ENCODE measurements at regions not wholly inside any gene's neighbourhood (a gene's known extent, or its start where the extent isn't known, plus 50 kb on each side); places are given as distances from the start of the nearest gene placed in this dataset.

GRCh38 chr7:68176974-68177373 is 1180.3 kb downstream of the TYW1 start:
- no peak overlapping the region for H3K27ac ChIP-seq (replicated peaks in 1 of 4)
- intact Hi-C loops (cut with DNase I), result no loop called here
- H3K9me3 ChIP-seq, result no peaks in the 10 kb centered on the region
- TF ChIP-seq POLR2AphosphoS5 (IDR thresholded peaks at IDR 0.05) (no peak), POLR2A (IDR thresholded peaks at IDR 0.05; ENCODE audit: low read depth) (no peak), EP300 (IDR thresholded peaks at IDR 0.05) (no peak), CTCF (IDR thresholded peaks at IDR 0.05) (peak; percentile 59 to 73 (median 65))
- H3K36me3 ChIP-seq, result no peaks in the 10 kb centered on the region
- no peaks in the 10 kb centered on the region for H3K27me3 ChIP-seq
- DNase-seq (ENCODE audit: extremely low spot score), result no peak
- H3K4me3 ChIP-seq, result no peak overlapping the region
- WGBS, result 32% methylated on average over 9 of the region's 9 CpGs
- no peaks in the 10 kb centered on the region for H3K4me1 ChIP-seq

DNA sequence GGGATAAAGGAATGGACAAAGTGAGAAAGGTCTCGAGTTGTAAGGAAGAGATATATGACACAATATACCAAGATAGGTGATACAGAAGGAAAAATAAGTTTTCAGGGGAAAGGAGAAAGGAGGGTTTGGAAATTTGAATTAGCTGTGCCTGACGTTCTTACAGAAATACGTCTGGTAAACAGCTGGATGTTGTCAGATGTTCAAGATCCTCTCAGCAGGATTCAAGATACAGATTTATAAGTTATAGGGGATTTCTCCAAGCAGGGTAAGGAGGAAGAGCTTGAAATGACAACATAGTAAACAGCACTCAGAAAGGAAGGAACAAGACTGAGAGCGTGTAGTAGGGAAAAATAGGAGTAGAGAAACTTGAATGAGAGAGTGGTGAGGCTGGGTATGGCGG is 1184.1 kb downstream of the TYW1 start:
- TF ChIP-seq POLR2A (IDR thresholded peaks at IDR 0.05; ENCODE audit: low read depth) (no peak), POLR2AphosphoS5 (IDR thresholded peaks at IDR 0.05) (no peak), CTCF (IDR thresholded peaks at IDR 0.05) (no peak), EP300 (IDR thresholded peaks at IDR 0.05) (no peak)
- intact Hi-C loops (cut with DNase I), result no loop called here
- WGBS, result 75% methylated on average over 5 of the region's 5 CpGs
- no peak overlapping the region for H3K4me3 ChIP-seq
- no peaks in the 10 kb centered on the region for H3K9me3 ChIP-seq
- no peaks in the 10 kb centered on the region for H3K36me3 ChIP-seq
- H3K27me3 ChIP-seq, result no peaks in the 10 kb centered on the region
- no peaks in the 10 kb centered on the region for H3K4me1 ChIP-seq
- DNase-seq (ENCODE audit: extremely low spot score), result no peak
- H3K27ac ChIP-seq (replicated peaks in 1 of 4), result no peak overlapping the region

DNA sequence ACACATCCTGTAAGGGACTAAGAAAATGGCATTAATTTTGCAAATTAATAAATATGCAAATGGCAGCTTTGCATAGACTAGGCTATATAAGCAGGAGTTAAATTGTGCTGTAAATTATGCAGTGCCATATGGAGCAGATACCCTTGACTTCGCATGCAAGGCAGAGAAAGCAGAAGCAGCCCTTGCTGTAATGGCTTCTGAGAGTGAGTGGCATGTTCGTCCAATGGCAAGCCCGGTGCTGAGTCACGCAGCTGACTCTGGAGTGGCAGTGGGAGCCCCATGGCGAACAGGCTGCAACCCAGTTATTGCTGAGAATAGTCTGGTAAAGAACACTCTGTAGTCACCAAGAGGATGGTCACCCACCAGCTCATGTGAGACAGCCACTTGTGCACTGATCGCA is 1186.5 kb downstream of the TYW1 start:
- TF ChIP-seq POLR2AphosphoS5 (IDR thresholded peaks at IDR 0.05) (no peak), CTCF (IDR thresholded peaks at IDR 0.05) (no peak), EP300 (IDR thresholded peaks at IDR 0.05) (no peak), POLR2A (IDR thresholded peaks at IDR 0.05; ENCODE audit: low read depth) (no peak)
- H3K36me3 ChIP-seq, result no peaks in the 10 kb centered on the region
- H3K4me3 ChIP-seq, result no peak overlapping the region
- H3K4me1 ChIP-seq, result no peaks in the 10 kb centered on the region
- H3K27ac ChIP-seq (replicated peaks in 1 of 4), result no peak overlapping the region
- no peaks in the 10 kb centered on the region for H3K9me3 ChIP-seq
- H3K27me3 ChIP-seq, result no peaks in the 10 kb centered on the region
- no peak for DNase-seq (ENCODE audit: extremely low spot score)
- WGBS, result 96% methylated on average over 6 of the region's 6 CpGs
- intact Hi-C loops (cut with DNase I), result no loop called here

- no peaks in the 10 kb centered on the region for H3K36me3 ChIP-seq
- H3K27me3 ChIP-seq, result no peaks in the 10 kb centered on the region
- intact Hi-C loops (cut with DNase I), result no loop called here
- no peak overlapping the region for H3K27ac ChIP-seq (replicated peaks in 1 of 4)
- no peaks in the 10 kb centered on the region for H3K4me1 ChIP-seq
- DNase-seq (ENCODE audit: extremely low spot score), result no peak
- TF ChIP-seq POLR2A (IDR thresholded peaks at IDR 0.05; ENCODE audit: low read depth), result no peak
- TF ChIP-seq EP300 (IDR thresholded peaks at IDR 0.05), result no peak
- TF ChIP-seq POLR2AphosphoS5 (IDR thresholded peaks at IDR 0.05), result no peak
- no peak for TF ChIP-seq CTCF (IDR thresholded peaks at IDR 0.05)
- no peak overlapping the region for H3K4me3 ChIP-seq
- 69% methylated on average over 16 of the region's 16 CpGs for WGBS
- H3K9me3 ChIP-seq, result no peaks in the 10 kb centered on the region
Observed at GRCh38 chr7:68185631-68186456, 1189.2 kb downstream of the TYW1 start.

- no peaks in the 10 kb centered on the region for H3K4me1 ChIP-seq
- H3K4me3 ChIP-seq, result no peak overlapping the region
- no peaks in the 10 kb centered on the region for H3K27me3 ChIP-seq
- TF ChIP-seq CTCF (IDR thresholded peaks at IDR 0.05), result no peak
- TF ChIP-seq POLR2A (IDR thresholded peaks at IDR 0.05; ENCODE audit: low read depth), result no peak
- TF ChIP-seq POLR2AphosphoS5 (IDR thresholded peaks at IDR 0.05), result no peak
- no peak for TF ChIP-seq EP300 (IDR thresholded peaks at IDR 0.05)
- no peaks in the 10 kb centered on the region for H3K36me3 ChIP-seq
- 71% methylated on average over 7 of the region's 7 CpGs for WGBS
- intact Hi-C loops (cut with DNase I), result no loop called here
- no peak overlapping the region for H3K27ac ChIP-seq (replicated peaks in 1 of 4)
- DNase-seq (ENCODE audit: extremely low spot score), result no peak
- no peaks in the 10 kb centered on the region for H3K9me3 ChIP-seq
Observed at GRCh38 chr7:68187532-68187931, 1190.9 kb downstream of the TYW1 start.

All from esophagus muscularis mucosa (tissue), 4 donors.